Mucosa of descending colon (tissue), 3 donors: ENCODE measurements at regions not wholly inside any gene's neighbourhood (a gene's known extent, or its start where the extent isn't known, plus 50 kb on each side); places are given as distances from the start of the nearest gene placed in this dataset.

Experiments
- ATAC-seq: fragments of 200-7000 bp; cut with Tn5 transposase; one replicate; pipeline ENCODE4 v1.9.1; 2020; ENCODE audit warnings: mild to moderate bottlenecking, moderate library complexity
- DNase-seq, 3 donors: peaks; one replicate each; pipeline ENCODE4 v3.0.0-alpha.2; 2020
- H3K36me3 ChIP-seq: fragments of 200-600 bp; one replicate; pipeline ENCODE4 v1.8.0; 2021; ENCODE audit warnings: low read depth, mild to moderate bottlenecking
- H3K4me1 ChIP-seq: fragments of 200-600 bp; one replicate; pipeline ENCODE4 v1.8.0; 2021; ENCODE audit warnings: low read depth, mild to moderate bottlenecking
- H3K4me3 ChIP-seq: fragments of 200-600 bp; one replicate; pipeline ENCODE4 v1.8.0; 2021; ENCODE audit warnings: mild to moderate bottlenecking
- H3K9me3 ChIP-seq: fragments of 200-600 bp; one replicate; pipeline ENCODE4 v1.8.0; 2021; ENCODE audit warnings: mild to moderate bottlenecking
- intact Hi-C, 2 donors: fragments of 100-400 bp; cut with DNase I in 1 of 2; cut with micrococcal nuclease in 1 of 2; formaldehyde crosslinking; loops; one replicate each; pipeline versions ENCODE4 v1.11.0 to v1.11.1; 2022; cut with DNase I, micrococcal nuclease
- TF ChIP-seq, protein P1 (sequence below): fragments of 200-600 bp; IDR thresholded peaks from one replicate; pipeline ENCODE4 v1.8.0; 2022; ENCODE audit warnings: antibody characterized with exemption, mild to moderate bottlenecking
- donor health status: DM: no; HTN: no; CAD: no; lungs with moderate emphysema.
- donor health status: DM: no; HTN: no; CAD: no.
- donor health status: DM: no; HTN: yes; CAD: no.

- intact Hi-C loops = loop anchor here in 1 of 2 donors (10.0 kb wide), 1 partner anchor 64 kb away; no protein-coding TSS in a partner anchor
- ATAC-seq (no peak), DNase-seq (peak in 2 of 3 donors; percentile 38 to 69)
- TF ChIP-seq, protein P1, sequence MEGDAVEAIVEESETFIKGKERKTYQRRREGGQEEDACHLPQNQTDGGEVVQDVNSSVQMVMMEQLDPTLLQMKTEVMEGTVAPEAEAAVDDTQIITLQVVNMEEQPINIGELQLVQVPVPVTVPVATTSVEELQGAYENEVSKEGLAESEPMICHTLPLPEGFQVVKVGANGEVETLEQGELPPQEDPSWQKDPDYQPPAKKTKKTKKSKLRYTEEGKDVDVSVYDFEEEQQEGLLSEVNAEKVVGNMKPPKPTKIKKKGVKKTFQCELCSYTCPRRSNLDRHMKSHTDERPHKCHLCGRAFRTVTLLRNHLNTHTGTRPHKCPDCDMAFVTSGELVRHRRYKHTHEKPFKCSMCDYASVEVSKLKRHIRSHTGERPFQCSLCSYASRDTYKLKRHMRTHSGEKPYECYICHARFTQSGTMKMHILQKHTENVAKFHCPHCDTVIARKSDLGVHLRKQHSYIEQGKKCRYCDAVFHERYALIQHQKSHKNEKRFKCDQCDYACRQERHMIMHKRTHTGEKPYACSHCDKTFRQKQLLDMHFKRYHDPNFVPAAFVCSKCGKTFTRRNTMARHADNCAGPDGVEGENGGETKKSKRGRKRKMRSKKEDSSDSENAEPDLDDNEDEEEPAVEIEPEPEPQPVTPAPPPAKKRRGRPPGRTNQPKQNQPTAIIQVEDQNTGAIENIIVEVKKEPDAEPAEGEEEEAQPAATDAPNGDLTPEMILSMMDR = no peak
- Histone ChIP-seq H3K4me3 (no peak overlapping the region), H3K36me3 (no peaks in the 10 kb centered on the region), H3K4me1 (peaks cover 36% of the 10 kb centered on the region), H3K9me3 (no peaks in the 10 kb centered on the region)
Measured at GRCh38 chr22:46078241-46079092, 71.9 kb upstream of the PPARA start.

- peaks cover 40% of the 10 kb centered on the region for H3K4me1 ChIP-seq
- intact Hi-C loops = loop anchor here in 1 of 2 donors (10.0 kb wide), 1 partner anchor 64 kb away; no protein-coding TSS in a partner anchor
- DNase-seq (peak in 1 of 3 donors; percentile 32), ATAC-seq (no peak)
- TF ChIP-seq, protein P1 = no peak
- no peaks in the 10 kb centered on the region for H3K36me3 ChIP-seq
- H3K9me3 ChIP-seq = no peaks in the 10 kb centered on the region
- no peak overlapping the region for H3K4me3 ChIP-seq
Measured at GRCh38 chr22:46079093-46079860, 71.0 kb upstream of the PPARA start.

DNA sequence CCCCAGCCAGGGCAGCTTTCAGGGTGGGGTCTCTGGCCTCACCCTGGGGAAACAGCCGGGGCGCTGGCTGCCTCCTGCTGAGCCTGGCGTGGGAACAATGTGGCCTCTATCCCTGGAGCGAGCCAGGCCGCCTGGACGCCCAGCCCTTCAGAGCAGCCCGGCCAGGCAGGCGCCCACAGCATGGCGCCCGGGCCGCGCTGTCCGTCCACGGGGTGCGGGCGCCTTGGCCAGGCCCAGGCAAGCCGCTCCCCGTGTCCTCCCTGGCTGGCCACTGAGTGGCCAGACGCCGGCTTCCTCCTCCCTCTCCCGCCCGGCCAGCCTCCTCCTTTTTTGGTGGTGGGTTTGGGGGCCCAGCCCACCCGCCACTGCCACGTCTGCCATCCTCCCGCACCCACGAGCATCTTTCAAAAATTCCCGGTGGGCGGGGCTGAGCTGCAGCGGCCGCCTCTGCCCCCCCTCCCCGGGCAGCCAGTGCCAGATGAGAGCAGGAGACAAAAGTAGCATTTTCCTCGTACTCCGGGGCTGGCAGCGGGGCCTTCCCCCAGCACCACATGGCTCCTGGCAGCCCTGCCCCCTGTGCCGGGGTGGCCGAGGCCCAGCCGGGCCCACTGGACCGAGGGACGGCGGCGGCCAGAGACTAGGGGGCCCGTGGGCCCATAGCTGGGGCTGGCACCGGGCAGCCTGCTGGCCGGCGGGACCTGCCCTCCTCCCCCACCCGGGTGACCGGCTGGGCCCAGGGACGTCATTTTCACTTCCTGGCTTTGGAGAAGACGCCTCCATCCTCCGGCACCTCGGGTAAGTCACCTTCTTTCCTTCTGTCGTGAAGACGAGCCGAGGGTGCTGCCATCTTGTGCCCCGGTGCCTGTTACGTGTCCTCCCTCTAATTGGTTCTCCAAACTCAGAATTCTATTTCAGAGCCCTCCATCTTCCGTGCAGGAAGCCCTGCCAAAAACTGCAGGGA, 70.2 kb upstream of the PPARA start:
- no peaks in the 10 kb centered on the region for H3K9me3 ChIP-seq
- ATAC-seq = peak; percentile 12
- TF ChIP-seq, protein P1 = no peak
- H3K4me3 ChIP-seq = no peak overlapping the region
- no peaks in the 10 kb centered on the region for H3K36me3 ChIP-seq
- peaks cover 40% of the 10 kb centered on the region for H3K4me1 ChIP-seq
- DNase-seq = peak in 2 of 3 donors; percentile 55 to 72
- intact Hi-C loops = loop anchor here in 1 of 2 donors (10.0 kb wide), 1 partner anchor 65 kb away; no protein-coding TSS in a partner anchor

- no peak overlapping the region for H3K4me3 ChIP-seq
- TF ChIP-seq, protein P1 = no peak
- H3K36me3 ChIP-seq = no peaks in the 10 kb centered on the region
- ATAC-seq (no peak), DNase-seq (peak in 2 of 3 donors; percentile 38 to 54)
- H3K4me1 ChIP-seq = peaks cover 42% of the 10 kb centered on the region
- H3K9me3 ChIP-seq = no peaks in the 10 kb centered on the region
- intact Hi-C loops = no loop called here
Measured at GRCh38 chr22:46081036-46081830, 69.1 kb upstream of the PPARA start.
